Cardiac fibroblast (primary cell): ENCODE measurements at regions not wholly inside any gene's neighbourhood (a gene's known extent, or its start where the extent isn't known, plus 50 kb on each side); places are given as distances from the start of the nearest gene placed in this dataset.
"Not testable (repeated sequence)": the region's sequence is repeated elsewhere in the genome, so short reads cannot be mapped to it uniquely, and the experiment has no call there.

Experiments used
- DNase-seq, 2 donors: peaks; one replicate each; pipeline versions ENCODE4 v3.0.0 to v3.0.0-alpha.2; 2010; ENCODE audit warnings: low read depth in 2 of 2
- H3K4me3 ChIP-seq, 2 donors: replicated peaks in 1 of 2; 1 replicate in 1 of 2; 2 replicates in 1 of 2; pipeline ENCODE4 v1.5.1; 2011; ENCODE audit warnings: low read depth in 2 of 2, low read length in 2 of 2, mild to moderate bottlenecking in 2 of 2, moderate library complexity in 1 of 2
- CTCF ChIP-seq: IDR thresholded peaks from one replicate; pipeline ENCODE4 v1.5.1; 2011; ENCODE audit warnings: low read depth, mild to moderate bottlenecking, low read length, inconsistent platforms

DNA sequence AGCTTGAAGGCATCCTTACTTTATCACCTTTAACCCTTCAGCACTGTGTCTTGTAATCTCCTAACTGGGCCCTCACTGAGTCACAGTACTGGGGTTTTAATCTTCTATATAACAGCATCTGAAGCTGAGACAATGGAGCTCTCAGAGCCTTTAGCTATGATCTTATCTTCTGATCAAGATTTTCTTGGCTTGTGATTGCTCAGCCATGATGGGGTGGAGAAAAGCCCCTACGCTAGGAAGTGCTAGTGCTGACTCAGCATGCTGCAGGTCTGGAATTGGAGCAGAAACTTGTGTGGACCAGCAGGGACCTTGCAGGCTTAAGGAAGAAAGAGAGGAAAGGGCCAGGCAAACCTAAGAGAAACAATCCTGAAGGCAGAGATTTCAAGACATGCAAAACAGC is 71.7 kb upstream of the EED start:
- H3K4me3 ChIP-seq = no peak overlapping the region
- no peak for TF ChIP-seq CTCF
- DNase-seq = peak; percentile 54 to 67

GRCh38 chr11:86171627-86172026 is 72.9 kb upstream of the EED start:
- no peak for DNase-seq
- H3K4me3 ChIP-seq = no peak overlapping the region
- TF ChIP-seq CTCF = no peak

DNA sequence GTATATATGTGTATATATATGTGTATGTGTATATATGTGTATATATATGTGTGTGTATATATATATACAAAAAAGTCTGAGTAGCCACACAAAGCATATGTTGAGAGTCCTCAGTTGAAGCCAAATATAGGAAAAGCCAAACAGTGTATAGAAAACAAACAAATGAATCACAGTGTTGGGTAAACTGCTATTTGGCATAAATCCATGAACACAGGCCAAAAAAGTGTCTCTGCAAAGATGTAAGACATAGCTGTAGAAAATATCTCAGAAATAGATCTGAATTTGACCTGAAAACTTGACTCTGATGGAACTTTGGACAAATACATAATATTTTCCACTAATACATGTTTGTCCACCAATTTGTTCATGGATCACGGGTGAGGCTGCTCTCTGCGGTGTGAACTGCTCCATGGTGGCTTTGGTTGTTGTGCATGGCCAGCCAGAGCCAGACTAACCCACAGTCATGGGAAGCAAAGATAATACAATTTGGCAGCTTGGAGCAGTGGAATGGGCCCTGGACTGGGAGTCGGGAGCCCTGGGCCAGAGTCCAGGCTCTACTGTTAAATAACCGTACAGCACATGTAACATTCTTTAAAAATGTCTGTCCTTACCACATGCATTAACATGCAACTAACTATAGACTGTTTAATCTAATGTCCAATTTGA is 76.9 kb upstream of the EED start:
- no peak overlapping the region for H3K4me3 ChIP-seq
- TF ChIP-seq CTCF = no peak
- peak; percentile 67 to 69 for DNase-seq

DNA sequence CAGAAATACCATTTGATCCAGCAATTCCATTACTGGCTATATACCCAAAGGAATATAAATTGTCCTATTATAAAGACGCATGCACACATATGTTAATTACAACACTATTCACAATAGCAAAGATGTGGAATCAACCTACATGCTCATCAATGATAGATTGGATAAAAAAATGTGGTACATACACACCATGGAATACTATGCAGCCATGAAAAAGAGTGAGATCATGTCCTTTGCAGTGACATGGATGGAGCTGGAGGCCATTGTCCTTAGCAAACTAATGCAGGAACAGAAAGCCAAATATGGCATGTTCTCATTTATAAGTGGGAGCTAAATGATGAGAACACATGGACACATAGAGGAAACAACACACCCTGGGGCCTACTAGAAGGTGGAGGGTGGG is 78.3 kb upstream of the EED start:
- not testable (repeated sequence) for DNase-seq, H3K4me3 ChIP-seq

- no peak overlapping the region for H3K4me3 ChIP-seq
- DNase-seq = no peak
- no peak for TF ChIP-seq CTCF
These were observed 80.4 kb upstream of the EED start for GRCh38 chr11:86164106-86164505.

GRCh38 chr11:86163221-86163876 is 81.2 kb upstream of the EED start:
- peak; percentile 86 to 93 for DNase-seq

DNA sequence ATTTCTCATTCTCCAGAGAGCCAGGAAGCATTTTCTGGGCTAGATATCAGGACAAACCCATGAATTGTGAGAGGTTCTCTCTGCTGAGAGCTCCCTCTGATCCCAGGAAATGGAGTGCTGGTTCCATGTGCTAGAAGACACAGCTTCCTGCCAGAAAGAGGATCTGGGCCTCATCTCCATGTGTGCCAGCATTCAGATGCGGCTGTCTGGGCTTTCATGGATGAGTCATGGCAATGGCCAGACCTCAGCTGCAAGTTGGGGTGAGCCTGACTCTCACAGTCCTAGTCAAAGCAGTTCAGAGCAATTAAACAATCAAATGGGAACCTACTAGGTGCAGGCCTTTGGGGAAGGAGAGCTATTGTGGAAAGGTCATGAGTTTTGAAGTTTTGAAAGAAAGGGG is 82.3 kb upstream of the EED start:
- H3K4me3 ChIP-seq = no peak overlapping the region
- TF ChIP-seq CTCF = no peak
- peak; percentile 89 for DNase-seq

More at GRCh38 chr11:86163221-86163876, 81.2 kb upstream of the EED start:
- not testable (repeated sequence) for H3K4me3 ChIP-seq

- TF ChIP-seq CTCF = no peak
- H3K4me3 ChIP-seq = no peak overlapping the region
- no peak for DNase-seq
These were observed 82.7 kb upstream of the EED start for GRCh38 chr11:86161837-86162236.
